ENCODE measurements at regions not wholly inside any gene's neighbourhood (a gene's known extent, or its start where the extent isn't known, plus 50 kb on each side); places are given as distances from the start of the nearest gene placed in this dataset.

GRCh38 chr11:122441666-122442035 is 213.9 kb upstream of the UBASH3B start:
- TF ChIP-seq CTCF (optimal IDR thresholded peaks at IDR 0.05 in 1 of 3, IDR thresholded peaks at IDR 0.05 in 1 of 3, conservative IDR thresholded peaks at IDR 0.05 in 1 of 3; ENCODE audit: extremely low read depth in 1 of 3, insufficient read depth in 2 of 3, low read length in 3 of 3), result no peak
- TF ChIP-seq EZH2 (IDR thresholded peaks at IDR 0.05; ENCODE audit: low read length), result no peak
